H1 (cell line): ENCODE measurements at regions not wholly inside any gene's neighbourhood (a gene's known extent, or its start where the extent isn't known, plus 50 kb on each side); places are given as distances from the start of the nearest gene placed in this dataset.

Source experiments
- CTCF ChIA-PET: fragments of 300-600 bp; sonication (Branson Sonifier 250); formaldehyde crosslinking; loops from one replicate; lab custom pipeline; 2021; ENCODE audit not compliant: partially characterized antibody; lab: Charles Lee
- POLR2A ChIA-PET: fragments of 300-600 bp; sonication (Branson Sonifier 250); formaldehyde crosslinking; loops from one replicate; lab custom pipeline; 2021; ENCODE audit warnings: inconsistent platforms; ENCODE audit not compliant: partially characterized antibody; lab: Charles Lee
- DNase-seq, 2 experiments: peaks; one replicate each; pipeline versions ENCODE4 v3.0.0 to v3.0.0-alpha.2; 2010 to 2022; ENCODE audit warnings: low spot score in 2 of 2, low read depth in 1 of 2, mixed read lengths in 1 of 2
- FAIRE-seq: peaks from 2 replicates; lab custom pipeline; 2011; peaks lifted over from hg19 to GRCh38; lab: Jason Lieb, UNC
- H2AFZ ChIP-seq: 2 replicates; pipeline ENCODE4 v1.8.1; 2012; ENCODE audit warnings: low read length, inconsistent platforms
- H2AK5ac ChIP-seq: 2 replicates; pipeline ENCODE4 v1.6.1; 2013; ENCODE audit warnings: low read depth, low read length
- H2BK120ac ChIP-seq: replicated peaks from 2 replicates; pipeline ENCODE3; 2013; ENCODE audit warnings: low read depth, low read length, inconsistent platforms
- H2BK12ac ChIP-seq: 2 replicates; pipeline ENCODE4 v1.6.1; 2013; ENCODE audit warnings: low read depth, low read length
- H2BK15ac ChIP-seq: 2 replicates; pipeline ENCODE4 v1.6.1; 2013; ENCODE audit warnings: low read length
- H2BK20ac ChIP-seq: 2 replicates; pipeline ENCODE4 v1.6.1; 2013; ENCODE audit warnings: low read length
- H2BK5ac ChIP-seq: 2 replicates; pipeline ENCODE4 v1.6.1; 2013; ENCODE audit warnings: low read depth, low read length
- H3K14ac ChIP-seq: 2 replicates; pipeline ENCODE4 v1.6.1; 2013; ENCODE audit warnings: inconsistent platforms; ENCODE audit not compliant: insufficient read length
- H3K18ac ChIP-seq: 2 replicates; pipeline ENCODE4 v1.6.1; 2013; ENCODE audit warnings: low read length; ENCODE audit errors: extremely low read depth
- H3K23ac ChIP-seq: 2 replicates; pipeline ENCODE4 v1.6.1; 2013; ENCODE audit warnings: inconsistent platforms; ENCODE audit not compliant: insufficient read length
- H3K23me2 ChIP-seq: 2 replicates; pipeline ENCODE4 v1.6.1; 2013; ENCODE audit warnings: low read depth, low read length
- H3K27ac ChIP-seq: 2 replicates; pipeline ENCODE4 v1.6.1; 2011; ENCODE audit warnings: low read depth, low read length, inconsistent platforms
- H3K27me3 ChIP-seq, 4 experiments: replicated peaks in 1 of 4; 1 replicate in 1 of 4; 2 replicates in 3 of 4; pipeline versions ENCODE4 v1.6.1 to v1.8.1; 2011 to 2013; ENCODE audit warnings: low read length in 3 of 4, mild to moderate bottlenecking in 3 of 4, inconsistent platforms in 2 of 4, mixed read lengths in 2 of 4, moderate library complexity in 1 of 4; ENCODE audit not compliant: control insufficient read depth in 3 of 4, insufficient read depth in 3 of 4; ENCODE audit errors: extremely low read depth in 1 of 4
- H3K36me3 ChIP-seq, 4 experiments: 2 replicates each; pipeline versions ENCODE4 v1.6.1 to v1.8.1; 2011 to 2013; ENCODE audit warnings: mild to moderate bottlenecking in 4 of 4, low read length in 3 of 4, moderate library complexity in 2 of 4, control low read depth in 1 of 4, inconsistent platforms in 1 of 4; ENCODE audit not compliant: insufficient read depth in 4 of 4, control insufficient read depth in 2 of 4
- H3K4ac ChIP-seq: replicated peaks from 2 replicates; pipeline ENCODE3; 2013; ENCODE audit warnings: low read length, low read depth, mixed read lengths, inconsistent platforms; ENCODE audit not compliant: insufficient read length
- H3K4me1 ChIP-seq, 4 experiments: replicated peaks in 1 of 4; 1 replicate in 1 of 4; 2 replicates in 3 of 4; pipeline versions ENCODE4 v1.6.1 to v1.8.1; 2011 to 2013; ENCODE audit warnings: low read length in 3 of 4, inconsistent platforms in 2 of 4, mixed read lengths in 1 of 4; ENCODE audit not compliant: insufficient read depth in 4 of 4, control insufficient read depth in 3 of 4
- H3K4me2 ChIP-seq, 2 experiments: 2 replicates each; pipeline versions ENCODE4 v1.6.1 to v1.8.1; 2011 to 2013; ENCODE audit warnings: low read depth in 2 of 2, low read length in 2 of 2, control low read depth in 1 of 2, inconsistent platforms in 1 of 2, mild to moderate bottlenecking in 1 of 2; ENCODE audit not compliant: insufficient read depth in 1 of 2
- H3K4me3 ChIP-seq, 4 experiments: fragments of 200-600, 300-600 bp in 1 of 4; sonication (generic), shearing (Covaris generic), sonication (Bioruptor Twin) in 1 of 4; 2 replicates each; pipeline versions ENCODE4 v1.5.1 to v1.8.1; 2011 to 2016; ENCODE audit warnings: low read length in 4 of 4, low read depth in 3 of 4, control low read depth in 2 of 4, inconsistent platforms in 2 of 4, mild to moderate bottlenecking in 2 of 4, mixed read lengths in 1 of 4, moderate library complexity in 1 of 4; ENCODE audit not compliant: insufficient read depth in 2 of 4; ENCODE audit errors: extremely low read depth in 1 of 4
- H3K56ac ChIP-seq: replicated peaks from 2 replicates; pipeline ENCODE3; 2013; ENCODE audit warnings: low read depth, mild to moderate bottlenecking, mixed read lengths, low read length, inconsistent platforms; ENCODE audit not compliant: insufficient read length
- H3K79me1 ChIP-seq: 2 replicates; pipeline ENCODE4 v1.6.1; 2013; ENCODE audit warnings: low read depth, low read length, control low read depth
- H3K79me2 ChIP-seq, 2 experiments: 2 replicates each; pipeline versions ENCODE4 v1.6.1 to v1.8.1; 2012 to 2013; ENCODE audit warnings: low read length in 2 of 2, mild to moderate bottlenecking in 2 of 2, inconsistent platforms in 1 of 2; ENCODE audit not compliant: insufficient read depth in 2 of 2, control insufficient read depth in 1 of 2
- H3K9ac ChIP-seq, 4 experiments: replicated peaks in 1 of 4; 1 replicate in 1 of 4; 2 replicates in 3 of 4; pipeline versions ENCODE4 v1.6.1 to v1.8.1; 2011 to 2013; ENCODE audit warnings: low read depth in 3 of 4, low read length in 3 of 4, control low read depth in 2 of 4, mild to moderate bottlenecking in 2 of 4, moderate library complexity in 2 of 4, inconsistent platforms in 1 of 4; ENCODE audit errors: extremely low read depth in 1 of 4
- H3K9me3 ChIP-seq, 2 experiments: 2 replicates each; pipeline versions ENCODE4 v1.6.1 to v1.8.1; 2012 to 2013; ENCODE audit warnings: mild to moderate bottlenecking in 2 of 2, moderate library complexity in 2 of 2, control low read depth in 1 of 2, inconsistent platforms in 1 of 2, low read depth in 1 of 2, low read length in 1 of 2, mixed read lengths in 1 of 2; ENCODE audit not compliant: insufficient read depth in 2 of 2
- H4K20me1 ChIP-seq, 2 experiments: replicated peaks in 1 of 2; 2 replicates each; pipeline versions ENCODE3 to v1.8.1; 2011 to 2013; ENCODE audit warnings: inconsistent platforms in 2 of 2, low read length in 2 of 2, mild to moderate bottlenecking in 1 of 2; ENCODE audit not compliant: insufficient read depth in 2 of 2, control insufficient read depth in 1 of 2
- H4K5ac ChIP-seq: 2 replicates; pipeline ENCODE4 v1.6.1; 2013; ENCODE audit warnings: low read length, low read depth, mixed read lengths, inconsistent platforms; ENCODE audit not compliant: insufficient read length
- H4K8ac ChIP-seq: 2 replicates; pipeline ENCODE4 v1.8.0; 2013; ENCODE audit warnings: mild to moderate bottlenecking, moderate library complexity, low read length, inconsistent platforms; ENCODE audit not compliant: insufficient read depth; ENCODE audit errors: extremely low read depth
- H4K91ac ChIP-seq: replicated peaks from 2 replicates; pipeline ENCODE3; 2013; ENCODE audit warnings: low read length, mixed read lengths, inconsistent platforms; ENCODE audit not compliant: insufficient read length
- CBX5 ChIP-seq: fragments of 300-800, 300-1000 bp; sonication (generic); IDR thresholded peaks from 2 replicates; pipeline ENCODE4 v1.7.1; 2016; ENCODE audit warnings: antibody characterized with exemption, low read length, low read depth
- GTF2F1 ChIP-seq: IDR thresholded peaks from 2 replicates; pipeline ENCODE4 v1.6.1; 2012; ENCODE audit warnings: low read depth, low read length, improper control_type of control experiment, borderline replicate concordance
- NANOG ChIP-seq: IDR thresholded peaks from 2 replicates; pipeline ENCODE4 v1.6.1; 2011; ENCODE audit warnings: low read length, low read depth, mild to moderate bottlenecking, inconsistent platforms; ENCODE audit not compliant: insufficient read depth, poor library complexity, severe bottlenecking
- POLR2A ChIP-seq, 2 experiments: IDR thresholded peaks; 1 replicate in 1 of 2; 2 replicates in 1 of 2; pipeline ENCODE4 v1.6.1; 2011; ENCODE audit warnings: low read depth in 2 of 2, low read length in 2 of 2, mild to moderate bottlenecking in 2 of 2; ENCODE audit errors: control extremely low read depth in 1 of 2
- POLR2AphosphoS5 ChIP-seq: IDR thresholded peaks from 2 replicates; pipeline ENCODE4 v1.6.1; 2011; ENCODE audit warnings: low read depth, low read length
- RBBP5 ChIP-seq: IDR thresholded peaks from 2 replicates; pipeline ENCODE4 v1.7.1; 2012; ENCODE audit warnings: low read depth, mild to moderate bottlenecking, inconsistent platforms, low read length, moderate library complexity, borderline replicate concordance
- SAP30 ChIP-seq: fragments of 300-600 bp; sonication (generic); IDR thresholded peaks from 2 replicates; pipeline ENCODE4 v1.7.1; 2012; ENCODE audit warnings: low read length, moderate library complexity, mild to moderate bottlenecking, inconsistent platforms; ENCODE audit not compliant: insufficient read depth, insufficient replicate concordance
- SUZ12 ChIP-seq: fragments of 200-600 bp; sonication (generic); IDR thresholded peaks from 2 replicates; pipeline ENCODE4 v1.6.1; 2012; ENCODE audit warnings: mild to moderate bottlenecking, inconsistent platforms, low read length, moderate library complexity, mixed read lengths
- WGBS, 2 experiments: shearing (Covaris generic) in 1 of 2; methylation state at CpG; one replicate each; pipeline versions ENCODE4 v1.1.6 to v1.1.7; 2013 to 2015; ENCODE audit warnings: low lambda C conversion rate in 2 of 2, mixed read lengths in 2 of 2, inconsistent platforms in 1 of 2, low coverage in 1 of 2, missing lambda C conversion rate in 1 of 2; ENCODE audit not compliant: insufficient replicate concordance in 2 of 2, insufficient coverage in 1 of 2, insufficient read length in 1 of 2; ENCODE audit errors: extremely low coverage in 1 of 2, missing lambda C conversion rate in 1 of 2; 5-methylcytosine and 5-hydroxymethylcytosine counted together

DNA sequence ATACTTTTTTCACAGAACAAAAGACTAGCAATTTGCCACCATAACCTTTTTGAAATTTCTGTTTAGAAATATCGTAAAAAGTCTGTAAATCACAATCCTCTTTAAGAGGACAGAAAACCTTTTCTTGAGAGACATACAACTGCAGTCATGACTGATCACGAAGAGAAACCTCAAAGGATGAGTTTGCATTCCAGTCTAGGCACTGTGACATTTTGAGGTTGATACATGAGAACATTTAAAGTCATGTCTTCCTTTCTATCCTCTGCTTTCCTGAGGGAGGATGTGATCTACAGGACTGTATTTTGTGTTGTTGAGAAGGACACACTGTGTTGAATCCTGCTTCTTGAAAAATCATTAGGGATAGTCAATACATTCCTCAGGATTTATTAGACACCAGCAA is 476.7 kb upstream of the CCDC179 start:
- H3K9ac ChIP-seq, result no peak overlapping the region
- H2AFZ ChIP-seq, result no peak overlapping the region
- ChIA-PET POLR2A (no interaction called here), CTCF (no interaction called here)
- H2BK120ac ChIP-seq, result no peak overlapping the region
- no peaks in the 10 kb centered on the region for H4K20me1 ChIP-seq
- H3K4me2 ChIP-seq, result no peak overlapping the region
- no peak for FAIRE-seq
- no peak overlapping the region for H2BK12ac ChIP-seq
- H3K9me3 ChIP-seq, result no peaks in the 10 kb centered on the region
- H3K18ac ChIP-seq, result no peak overlapping the region
- H3K27me3 ChIP-seq, result no peaks in the 10 kb centered on the region
- H2BK15ac ChIP-seq, result no peak overlapping the region
- H3K4ac ChIP-seq, result no peak overlapping the region
- H3K79me1 ChIP-seq, result no peaks in the 10 kb centered on the region
- H3K23ac ChIP-seq, result no peak overlapping the region
- no peak overlapping the region for H2AK5ac ChIP-seq
- H4K8ac ChIP-seq, result no peak overlapping the region
- no peaks in the 10 kb centered on the region for H3K79me2 ChIP-seq
- H3K56ac ChIP-seq, result no peak overlapping the region
- no peaks in the 10 kb centered on the region for H3K4me1 ChIP-seq
- no peaks in the 10 kb centered on the region for H3K36me3 ChIP-seq
- H2BK5ac ChIP-seq, result no peak overlapping the region
- no peak overlapping the region for H4K91ac ChIP-seq
- H3K23me2 ChIP-seq, result no peaks in the 10 kb centered on the region
- H4K5ac ChIP-seq, result no peak overlapping the region
- WGBS, 2 experiments, result 100% methylated on average over 2 of the region's 2 CpGs; no CpG with 5 or more reads in 1 of the 2 experiments
- no peak for DNase-seq
- H3K27ac ChIP-seq, result no peak overlapping the region
- no peak overlapping the region for H3K14ac ChIP-seq
- H2BK20ac ChIP-seq, result no peak overlapping the region
- no peak overlapping the region for H3K4me3 ChIP-seq
- TF ChIP-seq NANOG, result no peak
- TF ChIP-seq RBBP5, result no peak
- TF ChIP-seq POLR2AphosphoS5, result no peak
- TF ChIP-seq SUZ12, result no peak
- no peak for TF ChIP-seq CBX5
- no peak for TF ChIP-seq SAP30
- no peak for TF ChIP-seq POLR2A (IDR thresholded peaks at IDR 0.05; ENCODE audit: control extremely low read depth in 1 of 2, low read depth in 2 of 2, low read length in 2 of 2)
- no peak for TF ChIP-seq GTF2F1
